ENCODE measurements at regions not wholly inside any gene's neighbourhood (a gene's known extent, or its start where the extent isn't known, plus 50 kb on each side); places are given as distances from the start of the nearest gene placed in this dataset.

DNA sequence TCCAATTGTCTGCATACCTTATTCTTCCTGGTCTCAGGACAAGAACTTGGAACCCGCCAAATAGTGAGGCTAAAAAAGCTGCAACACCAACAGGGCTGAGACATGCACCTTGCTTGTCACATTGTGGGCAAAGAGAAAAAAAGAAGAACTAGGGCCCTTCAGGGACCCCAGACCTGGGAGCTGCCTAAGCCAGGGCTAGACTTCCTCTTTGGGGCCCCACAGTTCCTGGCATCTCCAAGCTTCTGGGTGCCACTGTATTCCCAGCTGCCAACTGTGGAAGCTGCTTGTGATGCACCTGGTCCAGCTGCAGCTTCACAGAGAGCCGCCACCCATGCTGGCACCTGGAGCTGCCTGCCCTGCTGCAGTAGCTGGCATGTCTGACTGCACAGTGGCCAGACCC lies 370.6 kb downstream of the CD83 start:
- TF ChIP-seq POLR2AphosphoS5 (IDR thresholded peaks at IDR 0.05; ENCODE audit: low read depth, low read length) = no peak
- TF ChIP-seq TAF1 (IDR thresholded peaks at IDR 0.05; ENCODE audit: borderline replicate concordance, insufficient read depth, low read length) = no peak
- no peak for TF ChIP-seq SIN3A (IDR thresholded peaks at IDR 0.05; ENCODE audit: borderline replicate concordance, insufficient read depth, low read length)
- TF ChIP-seq, protein P1, sequence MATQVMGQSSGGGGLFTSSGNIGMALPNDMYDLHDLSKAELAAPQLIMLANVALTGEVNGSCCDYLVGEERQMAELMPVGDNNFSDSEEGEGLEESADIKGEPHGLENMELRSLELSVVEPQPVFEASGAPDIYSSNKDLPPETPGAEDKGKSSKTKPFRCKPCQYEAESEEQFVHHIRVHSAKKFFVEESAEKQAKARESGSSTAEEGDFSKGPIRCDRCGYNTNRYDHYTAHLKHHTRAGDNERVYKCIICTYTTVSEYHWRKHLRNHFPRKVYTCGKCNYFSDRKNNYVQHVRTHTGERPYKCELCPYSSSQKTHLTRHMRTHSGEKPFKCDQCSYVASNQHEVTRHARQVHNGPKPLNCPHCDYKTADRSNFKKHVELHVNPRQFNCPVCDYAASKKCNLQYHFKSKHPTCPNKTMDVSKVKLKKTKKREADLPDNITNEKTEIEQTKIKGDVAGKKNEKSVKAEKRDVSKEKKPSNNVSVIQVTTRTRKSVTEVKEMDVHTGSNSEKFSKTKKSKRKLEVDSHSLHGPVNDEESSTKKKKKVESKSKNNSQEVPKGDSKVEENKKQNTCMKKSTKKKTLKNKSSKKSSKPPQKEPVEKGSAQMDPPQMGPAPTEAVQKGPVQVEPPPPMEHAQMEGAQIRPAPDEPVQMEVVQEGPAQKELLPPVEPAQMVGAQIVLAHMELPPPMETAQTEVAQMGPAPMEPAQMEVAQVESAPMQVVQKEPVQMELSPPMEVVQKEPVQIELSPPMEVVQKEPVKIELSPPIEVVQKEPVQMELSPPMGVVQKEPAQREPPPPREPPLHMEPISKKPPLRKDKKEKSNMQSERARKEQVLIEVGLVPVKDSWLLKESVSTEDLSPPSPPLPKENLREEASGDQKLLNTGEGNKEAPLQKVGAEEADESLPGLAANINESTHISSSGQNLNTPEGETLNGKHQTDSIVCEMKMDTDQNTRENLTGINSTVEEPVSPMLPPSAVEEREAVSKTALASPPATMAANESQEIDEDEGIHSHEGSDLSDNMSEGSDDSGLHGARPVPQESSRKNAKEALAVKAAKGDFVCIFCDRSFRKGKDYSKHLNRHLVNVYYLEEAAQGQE (IDR thresholded peaks at IDR 0.05; ENCODE audit: insufficient read depth in 1 of 2, low read depth in 2 of 2, low read length in 2 of 2) = no peak
